ENCODE measurements at regions not wholly inside any gene's neighbourhood (a gene's known extent, or its start where the extent isn't known, plus 50 kb on each side); places are given as distances from the start of the nearest gene placed in this dataset.

GRCh38 chr9:95729669-95730368, 145.7 kb upstream of the ERCC6L2 start:
- WGBS, 3 donors: 80 to 85% (median 81%) methylated on average over 5 of the region's 5 CpGs
- no peaks in the 10 kb centered on the region for H3K27me3 ChIP-seq (ENCODE audit: control insufficient read depth in 3 of 3, insufficient read depth in 3 of 3, low read length in 3 of 3)
- no peak overlapping the region for H3K27ac ChIP-seq (ENCODE audit: low read depth in 1 of 3, low read length in 2 of 3)
- H3K4me3 ChIP-seq (ENCODE audit: low read depth in 1 of 3, low read length in 3 of 3): no peak overlapping the region
- peaks cover 0 to 18% of the 10 kb centered on the region in 2 donors for H3K9me3 ChIP-seq (ENCODE audit: control insufficient read depth in 2 of 2, insufficient read depth in 1 of 2, low read depth in 1 of 2, low read length in 1 of 2)
- H3K36me3 ChIP-seq (ENCODE audit: control insufficient read depth in 3 of 3, insufficient read depth in 2 of 3, low read depth in 1 of 3, low read length in 3 of 3): no peaks in the 10 kb centered on the region
- peak in 1 of 2 donors; percentile 36 for DNase-seq
- FAIRE-seq: no peak
- H3K4me1 ChIP-seq (ENCODE audit: control insufficient read depth in 3 of 3, insufficient read depth in 2 of 3, low read depth in 1 of 3, low read length in 2 of 3): peaks cover 2 to 15% (median 6%) of the 10 kb centered on the region in 3 donors

GRCh38 chr9:95729046-95729445, 146.4 kb upstream of the ERCC6L2 start:
- whole genome bisulfite sequencing, 3 donors: 90 to 97% (median 95%) methylated on average over 23 to 34 of the region's 34 CpGs
- Histone ChIP-seq H3K36me3 (ENCODE audit: control insufficient read depth in 3 of 3, insufficient read depth in 2 of 3, low read depth in 1 of 3, low read length in 3 of 3) (no peaks in the 10 kb centered on the region), H3K27me3 (ENCODE audit: control insufficient read depth in 3 of 3, insufficient read depth in 3 of 3, low read length in 3 of 3) (no peaks in the 10 kb centered on the region), H3K27ac (ENCODE audit: low read depth in 1 of 3, low read length in 2 of 3) (no peak overlapping the region), H3K9me3 (ENCODE audit: control insufficient read depth in 2 of 2, insufficient read depth in 1 of 2, low read depth in 1 of 2, low read length in 1 of 2) (peaks cover 0 to 18% of the 10 kb centered on the region in 2 donors), H3K4me3 (ENCODE audit: low read depth in 1 of 3, low read length in 3 of 3) (no peak overlapping the region), H3K4me1 (ENCODE audit: control insufficient read depth in 3 of 3, insufficient read depth in 2 of 3, low read depth in 1 of 3, low read length in 2 of 3) (peaks cover 2 to 22% (median 10%) of the 10 kb centered on the region in 3 donors)
- DNase-seq: no peak
- FAIRE-seq: no peak

- Histone ChIP-seq H3K4me1 (ENCODE audit: control insufficient read depth in 3 of 3, insufficient read depth in 2 of 3, low read depth in 1 of 3, low read length in 2 of 3) (peaks cover 2 to 24% (median 10%) of the 10 kb centered on the region in 3 donors), H3K27ac (ENCODE audit: low read depth in 1 of 3, low read length in 2 of 3) (no peak overlapping the region), H3K27me3 (ENCODE audit: control insufficient read depth in 3 of 3, insufficient read depth in 3 of 3, low read length in 3 of 3) (no peaks in the 10 kb centered on the region), H3K9me3 (ENCODE audit: control insufficient read depth in 2 of 2, insufficient read depth in 1 of 2, low read depth in 1 of 2, low read length in 1 of 2) (peaks cover 0 to 18% of the 10 kb centered on the region in 2 donors), H3K36me3 (ENCODE audit: control insufficient read depth in 3 of 3, insufficient read depth in 2 of 3, low read depth in 1 of 3, low read length in 3 of 3) (no peaks in the 10 kb centered on the region), H3K4me3 (ENCODE audit: low read depth in 1 of 3, low read length in 3 of 3) (no peak overlapping the region)
- 95 to 96% (median 95%) methylated on average over 7 of the region's 7 CpGs for WGBS, 3 donors
- DNase-seq (no peak), FAIRE-seq (no peak)
Observed at GRCh38 chr9:95727947-95728520, 147.5 kb upstream of the ERCC6L2 start.

GRCh38 chr9:95726756-95727155, 148.7 kb upstream of the ERCC6L2 start:
- no peaks in the 10 kb centered on the region for H3K36me3 ChIP-seq (ENCODE audit: control insufficient read depth in 3 of 3, insufficient read depth in 2 of 3, low read depth in 1 of 3, low read length in 3 of 3)
- DNase-seq (peak; percentile 34 to 45), FAIRE-seq (no peak)
- WGBS, 3 donors: 63 to 71% (median 68%) methylated on average over 2 of the region's 2 CpGs
- H3K4me3 ChIP-seq (ENCODE audit: low read depth in 1 of 3, low read length in 3 of 3): no peak overlapping the region
- H3K27me3 ChIP-seq (ENCODE audit: control insufficient read depth in 3 of 3, insufficient read depth in 3 of 3, low read length in 3 of 3): no peaks in the 10 kb centered on the region
- H3K9me3 ChIP-seq (ENCODE audit: control insufficient read depth in 2 of 2, insufficient read depth in 1 of 2, low read depth in 1 of 2, low read length in 1 of 2): peaks cover 0 to 18% of the 10 kb centered on the region in 2 donors
- no peak overlapping the region for H3K27ac ChIP-seq (ENCODE audit: low read depth in 1 of 3, low read length in 2 of 3)
- peaks cover 2 to 20% (median 11%) of the 10 kb centered on the region in 3 donors for H3K4me1 ChIP-seq (ENCODE audit: control insufficient read depth in 3 of 3, insufficient read depth in 2 of 3, low read depth in 1 of 3, low read length in 2 of 3)

- WGBS, 3 donors: 51 to 52% (median 52%) methylated on average over 4 of the region's 4 CpGs
- no peak for FAIRE-seq
- H3K9me3 ChIP-seq (ENCODE audit: control insufficient read depth in 2 of 2, insufficient read depth in 1 of 2, low read depth in 1 of 2, low read length in 1 of 2): peaks cover 0 to 18% of the 10 kb centered on the region in 2 donors
- no peaks in the 10 kb centered on the region for H3K27me3 ChIP-seq (ENCODE audit: control insufficient read depth in 3 of 3, insufficient read depth in 3 of 3, low read length in 3 of 3)
- DNase-seq: peak in 1 of 2 donors; percentile 45
- no peak overlapping the region for H3K4me3 ChIP-seq (ENCODE audit: low read depth in 1 of 3, low read length in 3 of 3)
- peak overlapping the region in 2 of 3 donors; percentile 10 to 18 for H3K27ac ChIP-seq (ENCODE audit: low read depth in 1 of 3, low read length in 2 of 3)
- H3K36me3 ChIP-seq (ENCODE audit: control insufficient read depth in 3 of 3, insufficient read depth in 2 of 3, low read depth in 1 of 3, low read length in 3 of 3): no peaks in the 10 kb centered on the region
- H3K4me1 ChIP-seq (ENCODE audit: control insufficient read depth in 3 of 3, insufficient read depth in 2 of 3, low read depth in 1 of 3, low read length in 2 of 3): peaks cover 2 to 20% (median 11%) of the 10 kb centered on the region in 3 donors
Observed at GRCh38 chr9:95725045-95725444, 150.4 kb upstream of the ERCC6L2 start.

GRCh38 chr9:95724253-95724991, 151.1 kb upstream of the ERCC6L2 start:
- Histone ChIP-seq H3K36me3 (ENCODE audit: control insufficient read depth in 3 of 3, insufficient read depth in 2 of 3, low read depth in 1 of 3, low read length in 3 of 3) (no peaks in the 10 kb centered on the region), H3K27ac (ENCODE audit: low read depth in 1 of 3, low read length in 2 of 3) (peak overlapping the region in 1 of 3 donors; percentile 18), H3K27me3 (ENCODE audit: control insufficient read depth in 3 of 3, insufficient read depth in 3 of 3, low read length in 3 of 3) (no peaks in the 10 kb centered on the region), H3K4me1 (ENCODE audit: control insufficient read depth in 3 of 3, insufficient read depth in 2 of 3, low read depth in 1 of 3, low read length in 2 of 3) (peaks cover 2 to 20% (median 11%) of the 10 kb centered on the region in 3 donors), H3K9me3 (ENCODE audit: control insufficient read depth in 2 of 2, insufficient read depth in 1 of 2, low read depth in 1 of 2, low read length in 1 of 2) (peaks cover 0 to 12% of the 10 kb centered on the region in 2 donors), H3K4me3 (ENCODE audit: low read depth in 1 of 3, low read length in 3 of 3) (no peak overlapping the region)
- 14 to 36% (median 22%) methylated on average over 7 of the region's 7 CpGs for WGBS, 3 donors
- FAIRE-seq (no peak), DNase-seq (peak; percentile 67 to 70)

GRCh38 chr9:95722141-95722540, 153.3 kb upstream of the ERCC6L2 start:
- no peaks in the 10 kb centered on the region for H3K27me3 ChIP-seq (ENCODE audit: control insufficient read depth in 3 of 3, insufficient read depth in 3 of 3, low read length in 3 of 3)
- H3K27ac ChIP-seq (ENCODE audit: low read depth in 1 of 3, low read length in 2 of 3): no peak overlapping the region
- WGBS, 3 donors: 37 to 62% (median 61%) methylated on average over 4 of the region's 4 CpGs

GRCh38 chr9:95721061-95721531, 154.4 kb upstream of the ERCC6L2 start:
- WGBS, 3 donors: 25 to 53% (median 41%) methylated on average over 5 of the region's 5 CpGs
- Histone ChIP-seq H3K27ac (ENCODE audit: low read depth in 1 of 3, low read length in 2 of 3) (no peak overlapping the region), H3K4me1 (ENCODE audit: control insufficient read depth in 3 of 3, insufficient read depth in 2 of 3, low read depth in 1 of 3, low read length in 2 of 3) (peaks cover 2 to 27% (median 11%) of the 10 kb centered on the region in 3 donors), H3K36me3 (ENCODE audit: control insufficient read depth in 3 of 3, insufficient read depth in 2 of 3, low read depth in 1 of 3, low read length in 3 of 3) (no peaks in the 10 kb centered on the region), H3K27me3 (ENCODE audit: control insufficient read depth in 3 of 3, insufficient read depth in 3 of 3, low read length in 3 of 3) (no peaks in the 10 kb centered on the region), H3K9me3 (ENCODE audit: control insufficient read depth in 2 of 2, insufficient read depth in 1 of 2, low read depth in 1 of 2, low read length in 1 of 2) (peaks cover 0 to 30% of the 10 kb centered on the region in 2 donors), H3K4me3 (ENCODE audit: low read depth in 1 of 3, low read length in 3 of 3) (no peak overlapping the region)
- no peak for FAIRE-seq
- DNase-seq: peak in 1 of 2 donors; percentile 57

More at GRCh38 chr9:95722141-95722540, 153.3 kb upstream of the ERCC6L2 start:
- Histone ChIP-seq H3K9me3 (ENCODE audit: control insufficient read depth in 2 of 2, insufficient read depth in 1 of 2, low read depth in 1 of 2, low read length in 1 of 2) (peaks cover 0 to 23% of the 10 kb centered on the region in 2 donors), H3K4me1 (ENCODE audit: control insufficient read depth in 3 of 3, insufficient read depth in 2 of 3, low read depth in 1 of 3, low read length in 2 of 3) (peaks cover 2 to 27% (median 11%) of the 10 kb centered on the region in 3 donors), H3K4me3 (ENCODE audit: low read depth in 1 of 3, low read length in 3 of 3) (no peak overlapping the region), H3K36me3 (ENCODE audit: control insufficient read depth in 3 of 3, insufficient read depth in 2 of 3, low read depth in 1 of 3, low read length in 3 of 3) (no peaks in the 10 kb centered on the region)
- DNase-seq (no peak), FAIRE-seq (no peak)

Data from small intestine (tissue), 7 donors.